ENCODE measurements at regions not wholly inside any gene's neighbourhood (a gene's known extent, or its start where the extent isn't known, plus 50 kb on each side); places are given as distances from the start of the nearest gene placed in this dataset.

GRCh38 chrX:19190902-19191301 lies 68.6 kb upstream of the ADGRG2 start:
- Histone ChIP-seq H3K27ac (replicated peaks) (no peak overlapping the region), H3K4me3 (replicated peaks; ENCODE audit: insufficient read depth, low read length) (no peak overlapping the region), H3K27me3 (ENCODE audit: insufficient read depth, poor library complexity, severe bottlenecking) (peaks cover 2% of the 10 kb centered on the region)
- no peak for DNase-seq (ENCODE audit: low read depth in 1 of 2, low spot score in 1 of 2)
- TF ChIP-seq GABPA (IDR thresholded peaks at IDR 0.05; ENCODE audit: low read depth), result no peak
- TF ChIP-seq POLR2AphosphoS5 (IDR thresholded peaks at IDR 0.05; ENCODE audit: low read depth), result no peak
- TF ChIP-seq CTCF (IDR thresholded peaks at IDR 0.05; ENCODE audit: insufficient read depth, low read length), result no peak
- TF ChIP-seq, protein P1, sequence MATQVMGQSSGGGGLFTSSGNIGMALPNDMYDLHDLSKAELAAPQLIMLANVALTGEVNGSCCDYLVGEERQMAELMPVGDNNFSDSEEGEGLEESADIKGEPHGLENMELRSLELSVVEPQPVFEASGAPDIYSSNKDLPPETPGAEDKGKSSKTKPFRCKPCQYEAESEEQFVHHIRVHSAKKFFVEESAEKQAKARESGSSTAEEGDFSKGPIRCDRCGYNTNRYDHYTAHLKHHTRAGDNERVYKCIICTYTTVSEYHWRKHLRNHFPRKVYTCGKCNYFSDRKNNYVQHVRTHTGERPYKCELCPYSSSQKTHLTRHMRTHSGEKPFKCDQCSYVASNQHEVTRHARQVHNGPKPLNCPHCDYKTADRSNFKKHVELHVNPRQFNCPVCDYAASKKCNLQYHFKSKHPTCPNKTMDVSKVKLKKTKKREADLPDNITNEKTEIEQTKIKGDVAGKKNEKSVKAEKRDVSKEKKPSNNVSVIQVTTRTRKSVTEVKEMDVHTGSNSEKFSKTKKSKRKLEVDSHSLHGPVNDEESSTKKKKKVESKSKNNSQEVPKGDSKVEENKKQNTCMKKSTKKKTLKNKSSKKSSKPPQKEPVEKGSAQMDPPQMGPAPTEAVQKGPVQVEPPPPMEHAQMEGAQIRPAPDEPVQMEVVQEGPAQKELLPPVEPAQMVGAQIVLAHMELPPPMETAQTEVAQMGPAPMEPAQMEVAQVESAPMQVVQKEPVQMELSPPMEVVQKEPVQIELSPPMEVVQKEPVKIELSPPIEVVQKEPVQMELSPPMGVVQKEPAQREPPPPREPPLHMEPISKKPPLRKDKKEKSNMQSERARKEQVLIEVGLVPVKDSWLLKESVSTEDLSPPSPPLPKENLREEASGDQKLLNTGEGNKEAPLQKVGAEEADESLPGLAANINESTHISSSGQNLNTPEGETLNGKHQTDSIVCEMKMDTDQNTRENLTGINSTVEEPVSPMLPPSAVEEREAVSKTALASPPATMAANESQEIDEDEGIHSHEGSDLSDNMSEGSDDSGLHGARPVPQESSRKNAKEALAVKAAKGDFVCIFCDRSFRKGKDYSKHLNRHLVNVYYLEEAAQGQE (IDR thresholded peaks at IDR 0.05; ENCODE audit: insufficient replicate concordance, low read depth), result no peak
- no peak for TF ChIP-seq SPI1 (IDR thresholded peaks at IDR 0.05; ENCODE audit: borderline replicate concordance, low read depth)

DNA sequence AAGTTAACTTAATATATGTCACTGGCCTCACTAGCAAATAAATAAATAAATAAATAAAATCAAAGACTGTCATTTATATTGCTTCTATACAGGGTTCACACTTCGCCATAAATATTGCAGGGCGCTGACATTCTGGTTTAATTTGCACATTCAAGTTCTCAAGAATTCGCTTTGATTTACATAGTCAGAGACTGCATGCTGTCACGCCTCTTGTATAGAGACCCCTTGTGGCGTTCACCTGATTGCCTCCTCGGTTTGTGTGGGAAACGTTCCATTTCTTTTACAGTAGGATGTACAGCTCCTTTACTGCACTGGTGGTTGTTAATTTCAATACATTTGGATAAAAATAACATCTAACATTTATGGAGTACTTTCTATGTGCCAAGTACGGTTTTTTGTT lies 71.3 kb upstream of the ADGRG2 start:
- no peak for DNase-seq (ENCODE audit: low read depth in 1 of 2, low spot score in 1 of 2)
- TF ChIP-seq SPI1 (IDR thresholded peaks at IDR 0.05; ENCODE audit: borderline replicate concordance, low read depth) (no peak), GABPA (IDR thresholded peaks at IDR 0.05; ENCODE audit: low read depth) (no peak), CTCF (IDR thresholded peaks at IDR 0.05; ENCODE audit: insufficient read depth, low read length) (no peak), POLR2AphosphoS5 (IDR thresholded peaks at IDR 0.05; ENCODE audit: low read depth) (no peak)
- TF ChIP-seq, protein P1 (IDR thresholded peaks at IDR 0.05; ENCODE audit: insufficient replicate concordance, low read depth), result no peak
- Histone ChIP-seq H3K27ac (replicated peaks) (no peak overlapping the region), H3K27me3 (ENCODE audit: insufficient read depth, poor library complexity, severe bottlenecking) (peaks cover 1% of the 10 kb centered on the region), H3K4me3 (replicated peaks; ENCODE audit: insufficient read depth, low read length) (no peak overlapping the region)

DNA sequence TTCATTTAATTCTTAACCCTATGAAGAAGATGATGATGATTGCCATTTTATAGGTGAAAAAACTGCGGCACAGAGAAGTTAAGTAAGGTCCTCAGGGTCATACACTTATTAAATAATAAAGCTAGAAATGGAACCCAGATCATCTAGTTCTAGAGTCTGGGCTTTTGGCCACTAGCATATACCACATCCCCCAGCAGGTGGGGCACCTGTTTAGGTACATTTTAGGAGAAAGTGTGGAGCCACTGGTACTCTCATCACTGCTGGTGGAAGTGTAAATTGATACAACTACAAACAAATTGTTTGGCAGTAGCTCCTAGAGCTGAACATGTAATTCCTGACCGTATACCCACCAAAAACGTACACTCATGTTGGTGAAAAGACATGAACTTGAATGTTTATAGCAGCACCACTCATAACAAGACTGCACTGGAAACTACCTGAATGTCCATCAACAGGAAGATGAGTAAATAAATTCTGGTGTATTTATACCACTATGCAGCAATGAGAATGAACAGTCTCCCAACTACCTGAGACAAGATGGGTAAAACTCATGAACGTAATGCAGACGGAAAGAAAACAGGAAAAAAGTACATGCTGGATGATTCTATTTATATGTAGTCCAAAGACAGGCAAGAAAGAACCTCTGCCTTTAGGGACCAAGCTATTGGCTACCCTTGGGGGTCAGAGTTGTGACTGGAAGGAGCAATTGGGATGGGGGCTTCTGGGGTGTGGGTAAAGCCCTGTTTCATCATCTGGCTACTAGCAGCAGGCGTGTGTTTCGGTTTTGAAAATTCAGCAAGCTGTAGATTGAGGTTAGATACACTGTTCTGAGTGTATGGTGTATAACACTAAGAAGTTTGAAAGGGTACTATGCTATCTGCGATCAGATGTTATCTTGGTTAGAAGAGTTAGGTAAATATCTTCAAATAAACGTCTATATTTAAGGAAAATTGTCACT lies 72.3 kb upstream of the ADGRG2 start:
- DNase-seq (ENCODE audit: low read depth in 1 of 2, low spot score in 1 of 2), result no peak
- TF ChIP-seq POLR2AphosphoS5 (IDR thresholded peaks at IDR 0.05; ENCODE audit: low read depth) (no peak), SPI1 (IDR thresholded peaks at IDR 0.05; ENCODE audit: borderline replicate concordance, low read depth) (no peak), CTCF (IDR thresholded peaks at IDR 0.05; ENCODE audit: insufficient read depth, low read length) (no peak)
- no peak overlapping the region for H3K4me3 ChIP-seq (replicated peaks; ENCODE audit: insufficient read depth, low read length)
- H3K27ac ChIP-seq (replicated peaks), result no peak overlapping the region
- H3K27me3 ChIP-seq (ENCODE audit: insufficient read depth, poor library complexity, severe bottlenecking), result no peaks in the 10 kb centered on the region
